AG09309 (cell line): ENCODE measurements at regions not wholly inside any gene's neighbourhood (a gene's known extent, or its start where the extent isn't known, plus 50 kb on each side); places are given as distances from the start of the nearest gene placed in this dataset.
"Not testable (repeated sequence)": the region's sequence is repeated elsewhere in the genome, so short reads cannot be mapped to it uniquely, and the experiment has no call there.

Source experiments
- DNase-seq: peaks from one replicate; pipeline ENCODE4 v3.0.0-alpha.2; 2010; ENCODE audit warnings: low read depth
- H3K4me3 ChIP-seq: 2 replicates; pipeline ENCODE4 v1.5.1; 2011; ENCODE audit warnings: mild to moderate bottlenecking, low read depth, low read length, moderate library complexity; ENCODE audit not compliant: control insufficient read depth
- CTCF ChIP-seq: IDR thresholded peaks from 2 replicates; pipeline ENCODE4 v1.5.1; 2011; ENCODE audit warnings: mild to moderate bottlenecking, low read depth, low read length, inconsistent platforms; ENCODE audit not compliant: insufficient read depth, control insufficient read depth; ENCODE audit errors: missing control alignments

- no peak for TF ChIP-seq CTCF
- H3K4me3 ChIP-seq = no peak overlapping the region
- no peak for DNase-seq
These were observed 314.1 kb downstream of the FOXO1 start for GRCh38 chr13:40352380-40352778.

- DNase-seq = no peak
These were observed 313.5 kb downstream of the FOXO1 start for GRCh38 chr13:40352802-40353562.

GRCh38 chr13:40355126-40355724, 311.2 kb downstream of the FOXO1 start:
- DNase-seq = no peak
- no peak overlapping the region for H3K4me3 ChIP-seq
- no peak for TF ChIP-seq CTCF

More at GRCh38 chr13:40352802-40353562, 313.5 kb downstream of the FOXO1 start:
- TF ChIP-seq CTCF = no peak
- no peak overlapping the region for H3K4me3 ChIP-seq

GRCh38 chr13:40356011-40356410, 310.4 kb downstream of the FOXO1 start:
- no peak for DNase-seq
- no peak for TF ChIP-seq CTCF
- H3K4me3 ChIP-seq = no peak overlapping the region

GRCh38 chr13:40356458-40356857, 310.0 kb downstream of the FOXO1 start:
- not testable (repeated sequence) for H3K4me3 ChIP-seq, DNase-seq

GRCh38 chr13:40362502-40362901, 303.9 kb downstream of the FOXO1 start:
- no peak overlapping the region for H3K4me3 ChIP-seq
- no peak for DNase-seq
- TF ChIP-seq CTCF = no peak

GRCh38 chr13:40363653-40364052, 302.8 kb downstream of the FOXO1 start:
- no peak overlapping the region for H3K4me3 ChIP-seq
- DNase-seq = no peak
- TF ChIP-seq CTCF = no peak
